Activated T-helper 2 cell treated with anti-CD3 and anti-CD28 coated beads, Interferon-gamma antibody, Interleukin-2, Interleukin-4, amounts not matched to agents 10 μg/mL and 5 μg/mL and 100 μg/mL, durations not matched to agents 14 hours and 24 hours and 36 hours (primary cell): ENCODE measurements at regions not wholly inside any gene's neighbourhood (a gene's known extent, or its start where the extent isn't known, plus 50 kb on each side); places are given as distances from the start of the nearest gene placed in this dataset.

Experiments
- DNase-seq: peaks from one replicate; pipeline ENCODE4 v3.0.0; 2021; ENCODE audit warnings: low spot score
- H3K27ac Mint-ChIP-seq: one replicate; pipeline ENCODE4 v1.8.0; 2021; ENCODE audit warnings: mixed read lengths
- H3K27me3 Mint-ChIP-seq: one replicate; pipeline ENCODE4 v1.8.0; 2021; ENCODE audit warnings: low read depth, mixed read lengths
- H3K36me3 Mint-ChIP-seq: one replicate; pipeline ENCODE4 v1.8.0; 2021; ENCODE audit warnings: low read depth, mixed read lengths
- H3K4me1 Mint-ChIP-seq: one replicate; pipeline ENCODE4 v1.8.0; 2021; ENCODE audit warnings: low read depth, mixed read lengths
- H3K4me3 Mint-ChIP-seq: one replicate; pipeline ENCODE4 v1.8.0; 2021; ENCODE audit warnings: low read depth, mild to moderate bottlenecking, moderate library complexity, mixed read lengths
- H3K9me3 Mint-ChIP-seq: one replicate; pipeline ENCODE4 v1.8.0; 2021; ENCODE audit warnings: mixed read lengths
- intact Hi-C: fragments of 100-400 bp; cut with micrococcal nuclease; formaldehyde crosslinking; loops from one replicate; pipeline ENCODE4 v1.15.1; 2023

DNA sequence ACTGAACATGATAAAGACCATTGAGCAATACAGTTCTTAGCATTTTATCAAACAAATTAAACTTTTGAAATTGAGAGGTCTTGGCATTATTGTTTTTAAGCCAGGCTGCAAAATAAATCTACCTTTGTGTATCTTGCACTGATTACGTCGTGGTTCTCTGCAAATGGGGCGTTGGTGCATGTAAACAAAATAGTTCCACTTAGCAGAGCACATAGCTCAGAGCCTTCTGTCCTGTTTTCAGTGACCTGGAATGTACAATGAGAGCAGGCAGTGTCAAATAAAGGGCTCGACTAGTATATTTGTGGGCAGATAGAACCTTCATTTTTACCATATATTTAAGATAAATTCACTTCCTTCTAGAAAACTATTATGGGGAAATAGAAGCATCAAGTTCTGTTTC, 333.9 kb upstream of the SMIM30 start:
- DNase-seq, result no peak
- Mint-ChIP-seq H3K9me3 (no peaks in the 10 kb centered on the region), H3K36me3 (no peaks in the 10 kb centered on the region), H3K27me3 (no peaks in the 10 kb centered on the region), H3K4me1 (no peaks in the 10 kb centered on the region), H3K27ac (no peak overlapping the region), H3K4me3 (no peak overlapping the region)
- intact Hi-C loops, result no loop called here

DNA sequence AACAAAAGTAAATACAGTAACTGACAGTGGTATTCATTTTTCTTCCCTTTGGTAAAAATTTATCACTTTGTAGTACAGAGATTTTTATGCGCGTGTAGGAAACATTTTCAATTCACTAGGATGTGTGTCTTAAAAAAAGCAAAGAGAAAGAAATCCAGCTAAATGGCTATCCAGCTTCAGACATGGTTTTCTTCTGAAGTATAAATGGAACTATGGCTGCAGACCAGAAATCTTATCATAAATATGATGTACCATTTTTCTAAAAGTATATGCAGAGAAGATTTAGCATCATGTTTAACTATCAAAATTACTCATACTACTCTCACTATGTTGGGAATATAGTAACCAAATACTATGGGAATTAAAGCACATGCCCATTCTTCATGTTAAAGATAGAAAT, 328.4 kb upstream of the SMIM30 start:
- Mint-ChIP-seq H3K27ac (no peak overlapping the region), H3K4me3 (no peak overlapping the region), H3K9me3 (no peaks in the 10 kb centered on the region), H3K27me3 (no peaks in the 10 kb centered on the region), H3K4me1 (no peaks in the 10 kb centered on the region), H3K36me3 (no peaks in the 10 kb centered on the region)
- DNase-seq, result no peak
- intact Hi-C loops, result no loop called here

DNA sequence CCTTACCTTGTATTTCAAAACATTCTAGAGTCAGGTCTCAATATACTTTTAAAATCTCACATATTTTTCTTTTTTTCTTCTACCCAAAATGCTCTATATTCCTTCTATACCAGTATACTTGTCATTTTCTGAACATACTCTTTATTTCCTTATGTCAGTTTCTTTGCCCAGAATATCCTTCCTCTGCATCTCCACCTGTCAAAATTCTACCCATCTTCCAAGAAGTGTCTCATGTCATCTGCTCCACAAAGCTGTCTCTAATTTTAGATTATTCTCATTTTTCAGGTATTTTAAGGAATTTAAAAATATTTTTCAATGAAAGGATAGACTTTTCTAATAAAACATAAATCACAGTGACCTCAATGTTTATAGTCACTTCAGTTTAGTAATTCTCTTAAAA, 328.0 kb upstream of the SMIM30 start:
- no peak overlapping the region for H3K4me3 Mint-ChIP-seq
- intact Hi-C loops, result no loop called here
- no peaks in the 10 kb centered on the region for H3K36me3 Mint-ChIP-seq
- H3K9me3 Mint-ChIP-seq, result no peaks in the 10 kb centered on the region
- H3K27me3 Mint-ChIP-seq, result no peaks in the 10 kb centered on the region
- no peak overlapping the region for H3K27ac Mint-ChIP-seq
- no peaks in the 10 kb centered on the region for H3K4me1 Mint-ChIP-seq
- no peak for DNase-seq

GRCh38 chr7:113444261-113444660, 325.9 kb upstream of the SMIM30 start:
- Mint-ChIP-seq H3K9me3 (no peaks in the 10 kb centered on the region), H3K36me3 (no peaks in the 10 kb centered on the region), H3K27ac (no peak overlapping the region)

GRCh38 chr7:113440173-113440572, 321.8 kb upstream of the SMIM30 start:
- Mint-ChIP-seq H3K4me3 (no peak overlapping the region), H3K4me1 (no peaks in the 10 kb centered on the region), H3K36me3 (no peaks in the 10 kb centered on the region), H3K9me3 (no peaks in the 10 kb centered on the region), H3K27me3 (no peaks in the 10 kb centered on the region), H3K27ac (no peak overlapping the region)
- intact Hi-C loops, result no loop called here
- DNase-seq, result no peak

More at GRCh38 chr7:113444261-113444660, 325.9 kb upstream of the SMIM30 start:
- no peak for DNase-seq
- H3K4me1 Mint-ChIP-seq, result no peaks in the 10 kb centered on the region
- intact Hi-C loops, result no loop called here
- no peak overlapping the region for H3K4me3 Mint-ChIP-seq
- no peaks in the 10 kb centered on the region for H3K27me3 Mint-ChIP-seq

- Mint-ChIP-seq H3K36me3 (no peaks in the 10 kb centered on the region), H3K27ac (no peak overlapping the region), H3K27me3 (no peaks in the 10 kb centered on the region), H3K4me1 (no peaks in the 10 kb centered on the region), H3K4me3 (no peak overlapping the region), H3K9me3 (no peaks in the 10 kb centered on the region)
- intact Hi-C loops, result no loop called here
- no peak for DNase-seq
These were observed 313.1 kb upstream of the SMIM30 start for GRCh38 chr7:113431406-113431805.

- H3K36me3 Mint-ChIP-seq, result no peaks in the 10 kb centered on the region
These were observed 305.9 kb upstream of the SMIM30 start for GRCh38 chr7:113424185-113424817.

GRCh38 chr7:113421696-113422330, 303.5 kb upstream of the SMIM30 start:
- Mint-ChIP-seq H3K27me3 (no peaks in the 10 kb centered on the region), H3K4me3 (no peak overlapping the region), H3K4me1 (peaks cover 2% of the 10 kb centered on the region), H3K9me3 (no peaks in the 10 kb centered on the region), H3K36me3 (no peaks in the 10 kb centered on the region), H3K27ac (no peak overlapping the region)
- peak; percentile 63 for DNase-seq
- intact Hi-C loops, result loop anchor here (1.0 to 5.0 kb wide), 4 partner anchors 263 to 872 kb away; no protein-coding TSS in a partner anchor

More at GRCh38 chr7:113424185-113424817, 305.9 kb upstream of the SMIM30 start:
- Mint-ChIP-seq H3K9me3 (no peaks in the 10 kb centered on the region), H3K4me1 (peaks cover 2% of the 10 kb centered on the region), H3K27ac (no peak overlapping the region), H3K4me3 (no peak overlapping the region), H3K27me3 (no peaks in the 10 kb centered on the region)
- intact Hi-C loops, result loop anchor here (5.0 kb wide), 2 partner anchors 407 to 527 kb away; no protein-coding TSS in a partner anchor
- DNase-seq, result no peak

GRCh38 chr7:113414401-113415035, 296.2 kb upstream of the SMIM30 start:
- Mint-ChIP-seq H3K9me3 (no peaks in the 10 kb centered on the region), H3K27ac (no peak overlapping the region), H3K36me3 (no peaks in the 10 kb centered on the region), H3K4me3 (no peak overlapping the region), H3K27me3 (no peaks in the 10 kb centered on the region), H3K4me1 (no peaks in the 10 kb centered on the region)
- intact Hi-C loops, result no loop called here
- DNase-seq, result no peak

DNA sequence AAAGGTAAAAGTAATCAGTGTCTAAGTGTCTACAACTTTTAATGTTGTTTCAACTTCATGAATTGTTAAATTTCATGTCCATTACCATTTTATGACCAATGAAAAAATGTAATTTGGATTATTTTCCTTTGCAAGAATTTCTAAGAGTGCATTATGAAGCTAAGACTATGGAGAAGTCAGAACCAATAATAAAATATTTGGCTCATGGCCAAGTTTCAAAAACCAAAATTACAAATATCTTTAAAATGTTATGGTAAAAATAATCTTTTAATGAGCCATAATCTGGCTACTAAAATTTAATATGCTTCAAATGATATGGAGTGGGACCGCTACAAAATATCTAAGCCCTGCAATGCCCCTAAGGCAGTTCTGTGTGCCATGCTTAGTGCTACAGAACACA, 294.1 kb upstream of the SMIM30 start:
- H3K27me3 Mint-ChIP-seq, result no peaks in the 10 kb centered on the region
- H3K36me3 Mint-ChIP-seq, result no peaks in the 10 kb centered on the region
- no peaks in the 10 kb centered on the region for H3K4me1 Mint-ChIP-seq
- H3K27ac Mint-ChIP-seq, result no peak overlapping the region
- H3K9me3 Mint-ChIP-seq, result no peaks in the 10 kb centered on the region
- intact Hi-C loops, result no loop called here
- no peak for DNase-seq
- no peak overlapping the region for H3K4me3 Mint-ChIP-seq

- H3K27me3 Mint-ChIP-seq, result no peaks in the 10 kb centered on the region
- H3K9me3 Mint-ChIP-seq, result no peaks in the 10 kb centered on the region
- intact Hi-C loops, result no loop called here
- H3K36me3 Mint-ChIP-seq, result no peaks in the 10 kb centered on the region
- no peak for DNase-seq
- H3K27ac Mint-ChIP-seq, result no peak overlapping the region
- H3K4me3 Mint-ChIP-seq, result no peak overlapping the region
- no peaks in the 10 kb centered on the region for H3K4me1 Mint-ChIP-seq
These were observed 292.4 kb upstream of the SMIM30 start for GRCh38 chr7:113410796-113411195.

GRCh38 chr7:113408999-113409398, 290.6 kb upstream of the SMIM30 start:
- H3K36me3 Mint-ChIP-seq, result no peaks in the 10 kb centered on the region
- no peak overlapping the region for H3K27ac Mint-ChIP-seq
- intact Hi-C loops, result no loop called here
- no peak overlapping the region for H3K4me3 Mint-ChIP-seq
- no peak for DNase-seq
- H3K9me3 Mint-ChIP-seq, result no peaks in the 10 kb centered on the region
- H3K27me3 Mint-ChIP-seq, result no peaks in the 10 kb centered on the region
- no peaks in the 10 kb centered on the region for H3K4me1 Mint-ChIP-seq
